MM.1S (cell line): ENCODE measurements at regions not wholly inside any gene's neighbourhood (a gene's known extent, or its start where the extent isn't known, plus 50 kb on each side); places are given as distances from the start of the nearest gene placed in this dataset.

ENCODE experiments used
- EZH2 ChIP-seq: fragments of 300-600 bp; sonication (generic); optimal IDR thresholded peaks from 2 replicates; pipeline ENCODE3; 2017; ENCODE audit warnings: low read depth, mild to moderate bottlenecking, antibody characterized with exemption, low read length, mixed read lengths
- EZH2phosphoT487 ChIP-seq: fragments of 300-600 bp; sonication (generic); IDR thresholded peaks from 2 replicates; pipeline ENCODE4 v1.6.1; 2018; ENCODE audit warnings: antibody characterized with exemption, low read length
- TF ChIP-seq, protein P1 (sequence below): fragments of 300-600 bp; sonication (generic); IDR thresholded peaks from 2 replicates; pipeline ENCODE4 v1.5.1; 2016; ENCODE audit warnings: antibody characterized with exemption, low read length, mixed read lengths

DNA sequence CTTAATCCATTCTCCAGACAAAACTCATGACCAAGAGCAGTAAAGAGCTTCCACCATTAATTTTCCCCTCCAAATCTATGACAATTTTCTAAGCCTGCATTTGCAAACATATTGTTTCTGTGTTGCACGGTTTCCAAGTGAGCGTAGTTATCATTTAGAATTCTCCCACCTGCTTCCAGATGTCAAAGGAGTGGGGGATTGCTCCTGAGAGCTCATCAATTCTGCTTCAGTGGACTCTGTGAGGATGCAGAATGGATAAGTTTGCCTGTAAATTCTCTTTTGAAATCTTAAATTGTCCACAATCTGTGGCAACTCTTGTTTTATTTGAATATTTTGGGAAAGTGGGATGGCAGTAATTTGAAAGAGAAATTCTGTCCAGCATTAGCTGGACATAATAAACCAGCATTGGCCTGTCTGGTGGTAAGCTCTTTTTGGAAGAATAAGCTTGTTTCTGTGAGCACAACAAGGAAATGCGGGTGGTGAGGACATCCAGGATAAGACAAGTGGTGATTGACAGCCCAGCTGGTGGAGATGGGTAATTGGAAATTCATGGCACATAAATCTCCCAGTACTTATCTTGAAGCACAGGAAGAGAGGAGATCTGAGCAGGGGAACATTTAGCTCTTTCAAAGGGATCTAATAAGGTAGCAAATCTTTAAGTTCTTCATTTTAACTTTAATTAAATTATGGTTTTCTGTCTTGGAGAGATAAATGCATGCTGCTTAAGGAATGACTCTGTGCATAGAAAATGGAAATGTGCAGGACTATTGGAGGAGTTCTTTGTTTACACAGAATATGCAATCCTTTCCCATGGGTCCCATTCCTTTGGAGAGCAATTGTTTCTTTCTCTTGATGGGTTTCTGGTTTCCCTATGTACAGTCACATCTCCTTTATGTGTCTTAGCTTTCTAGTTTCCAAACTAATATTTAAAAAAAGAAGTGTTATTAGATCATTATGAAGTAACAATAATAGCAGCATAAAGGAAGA is 73.2 kb downstream of the FAT3 start:
- TF ChIP-seq, protein P1, sequence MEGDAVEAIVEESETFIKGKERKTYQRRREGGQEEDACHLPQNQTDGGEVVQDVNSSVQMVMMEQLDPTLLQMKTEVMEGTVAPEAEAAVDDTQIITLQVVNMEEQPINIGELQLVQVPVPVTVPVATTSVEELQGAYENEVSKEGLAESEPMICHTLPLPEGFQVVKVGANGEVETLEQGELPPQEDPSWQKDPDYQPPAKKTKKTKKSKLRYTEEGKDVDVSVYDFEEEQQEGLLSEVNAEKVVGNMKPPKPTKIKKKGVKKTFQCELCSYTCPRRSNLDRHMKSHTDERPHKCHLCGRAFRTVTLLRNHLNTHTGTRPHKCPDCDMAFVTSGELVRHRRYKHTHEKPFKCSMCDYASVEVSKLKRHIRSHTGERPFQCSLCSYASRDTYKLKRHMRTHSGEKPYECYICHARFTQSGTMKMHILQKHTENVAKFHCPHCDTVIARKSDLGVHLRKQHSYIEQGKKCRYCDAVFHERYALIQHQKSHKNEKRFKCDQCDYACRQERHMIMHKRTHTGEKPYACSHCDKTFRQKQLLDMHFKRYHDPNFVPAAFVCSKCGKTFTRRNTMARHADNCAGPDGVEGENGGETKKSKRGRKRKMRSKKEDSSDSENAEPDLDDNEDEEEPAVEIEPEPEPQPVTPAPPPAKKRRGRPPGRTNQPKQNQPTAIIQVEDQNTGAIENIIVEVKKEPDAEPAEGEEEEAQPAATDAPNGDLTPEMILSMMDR: no peak
- TF ChIP-seq EZH2 (no peak), EZH2phosphoT487 (no peak)
